ENCODE measurements at regions not wholly inside any gene's neighbourhood (a gene's known extent, or its start where the extent isn't known, plus 50 kb on each side); places are given as distances from the start of the nearest gene placed in this dataset.

GRCh38 chr17:83147280-83147679 is 67.9 kb downstream of the METRNL start:
- Histone ChIP-seq H3K4me3 (ENCODE audit: extremely low read depth in 1 of 4, insufficient read depth in 2 of 4, low read depth in 3 of 4, low read length in 4 of 4) (no peak overlapping the region), H3K36me3 (ENCODE audit: control insufficient read depth in 2 of 4, insufficient read depth in 4 of 4, low read length in 3 of 4) (no peaks in the 10 kb centered on the region), H3K27ac (ENCODE audit: low read depth, low read length) (no peak overlapping the region), H2BK12ac (ENCODE audit: low read depth, low read length) (no peak overlapping the region), H3K4me2 (ENCODE audit: insufficient read depth in 1 of 2, low read depth in 2 of 2, low read length in 2 of 2) (no peak overlapping the region), H3K9ac (replicated peaks in 1 of 4; ENCODE audit: extremely low read depth in 1 of 4, low read depth in 3 of 4, low read length in 3 of 4) (no peak overlapping the region), H3K79me1 (ENCODE audit: low read depth, low read length) (no peaks in the 10 kb centered on the region; the same call in 1 of the 2 replicates), H3K27me3 (replicated peaks in 1 of 4; ENCODE audit: control insufficient read depth in 3 of 4, extremely low read depth in 1 of 4, insufficient read depth in 3 of 4, low read length in 3 of 4) (no peaks in the 10 kb centered on the region), H3K4me1 (replicated peaks in 1 of 4; ENCODE audit: control insufficient read depth in 3 of 4, insufficient read depth in 4 of 4, low read length in 3 of 4) (peaks cover 0 to 4% (median 0%) of the 10 kb centered on the region in 4 experiments; a peak in 2 of 7 replicates), H4K20me1 (replicated peaks in 1 of 2; ENCODE audit: control insufficient read depth in 1 of 2, insufficient read depth in 2 of 2, low read length in 2 of 2) (no peaks in the 10 kb centered on the region), H2BK120ac (replicated peaks; ENCODE audit: low read depth, low read length) (no peak overlapping the region), H3K56ac (replicated peaks; ENCODE audit: insufficient read length, low read depth, low read length) (no peak overlapping the region), H4K8ac (ENCODE audit: extremely low read depth, insufficient read depth, low read length) (no peak overlapping the region), H3K18ac (ENCODE audit: extremely low read depth, low read length) (no peak overlapping the region), H3K14ac (ENCODE audit: insufficient read length) (no peak overlapping the region), H3K4ac (replicated peaks; ENCODE audit: insufficient read length, low read depth, low read length) (no peak overlapping the region), H4K5ac (ENCODE audit: insufficient read length, low read depth, low read length) (no peak overlapping the region), H2BK20ac (ENCODE audit: low read length) (no peak overlapping the region), H2AK5ac (ENCODE audit: low read depth, low read length) (no peak overlapping the region), H4K91ac (replicated peaks; ENCODE audit: insufficient read length, low read length) (no peak overlapping the region), H3K23me2 (ENCODE audit: low read depth, low read length) (no peaks in the 10 kb centered on the region), H3K79me2 (ENCODE audit: control insufficient read depth in 1 of 2, insufficient read depth in 2 of 2, low read length in 2 of 2) (no peaks in the 10 kb centered on the region), H2AFZ (ENCODE audit: low read length) (no peak overlapping the region), H3K9me3 (ENCODE audit: insufficient read depth in 2 of 2, low read depth in 1 of 2, low read length in 1 of 2) (peaks cover 63 to 75% of the 10 kb centered on the region in 2 experiments), H3K23ac (ENCODE audit: insufficient read length) (no peak overlapping the region), H2BK5ac (ENCODE audit: low read depth, low read length) (no peak overlapping the region), H2BK15ac (ENCODE audit: low read length) (no peak overlapping the region)
- no peak for TF ChIP-seq GTF2F1 (IDR thresholded peaks at IDR 0.05; ENCODE audit: borderline replicate concordance, low read depth, low read length)
- no peak for TF ChIP-seq POU5F1 (IDR thresholded peaks at IDR 0.05; ENCODE audit: low read depth, low read length)
- no peak for TF ChIP-seq YY1 (IDR thresholded peaks at IDR 0.05; ENCODE audit: low read depth, low read length)
- CTCF ChIA-PET (ENCODE audit: partially characterized antibody), result interaction anchor here (0.5 to 1.3 kb wide), 2 partner anchors 21 to 733 kb away, joined by 3 to 4 read pairs; no protein-coding TSS in a partner anchor
- no peak for DNase-seq (ENCODE audit: low read depth in 1 of 2, low spot score in 2 of 2)
- POLR2A ChIA-PET (ENCODE audit: partially characterized antibody), result no interaction called here
- no peak for FAIRE-seq
